ENCODE measurements at regions not wholly inside any gene's neighbourhood (a gene's known extent, or its start where the extent isn't known, plus 50 kb on each side); places are given as distances from the start of the nearest gene placed in this dataset.

DNA sequence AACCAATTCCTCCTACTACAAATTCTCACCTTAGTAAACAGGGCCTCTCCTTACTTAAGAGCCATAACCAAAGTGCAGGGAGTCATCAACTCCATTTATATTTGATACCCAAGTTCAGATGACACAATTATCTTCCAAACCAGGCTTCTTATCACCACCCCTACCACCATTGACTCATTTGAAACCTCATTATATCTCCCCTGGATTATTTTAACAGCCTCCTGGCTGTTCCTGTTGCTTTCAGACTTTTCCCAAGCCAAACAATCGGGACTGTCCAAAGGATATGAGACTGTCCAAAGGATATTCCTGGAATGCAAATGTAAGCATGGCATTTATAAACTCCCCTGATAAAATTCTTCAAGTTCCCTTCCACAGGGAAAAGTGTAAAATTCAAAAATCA lies 394.3 kb downstream of the MAFB start:
- TF ChIP-seq, protein P1, sequence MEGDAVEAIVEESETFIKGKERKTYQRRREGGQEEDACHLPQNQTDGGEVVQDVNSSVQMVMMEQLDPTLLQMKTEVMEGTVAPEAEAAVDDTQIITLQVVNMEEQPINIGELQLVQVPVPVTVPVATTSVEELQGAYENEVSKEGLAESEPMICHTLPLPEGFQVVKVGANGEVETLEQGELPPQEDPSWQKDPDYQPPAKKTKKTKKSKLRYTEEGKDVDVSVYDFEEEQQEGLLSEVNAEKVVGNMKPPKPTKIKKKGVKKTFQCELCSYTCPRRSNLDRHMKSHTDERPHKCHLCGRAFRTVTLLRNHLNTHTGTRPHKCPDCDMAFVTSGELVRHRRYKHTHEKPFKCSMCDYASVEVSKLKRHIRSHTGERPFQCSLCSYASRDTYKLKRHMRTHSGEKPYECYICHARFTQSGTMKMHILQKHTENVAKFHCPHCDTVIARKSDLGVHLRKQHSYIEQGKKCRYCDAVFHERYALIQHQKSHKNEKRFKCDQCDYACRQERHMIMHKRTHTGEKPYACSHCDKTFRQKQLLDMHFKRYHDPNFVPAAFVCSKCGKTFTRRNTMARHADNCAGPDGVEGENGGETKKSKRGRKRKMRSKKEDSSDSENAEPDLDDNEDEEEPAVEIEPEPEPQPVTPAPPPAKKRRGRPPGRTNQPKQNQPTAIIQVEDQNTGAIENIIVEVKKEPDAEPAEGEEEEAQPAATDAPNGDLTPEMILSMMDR (IDR thresholded peaks at IDR 0.05; ENCODE audit: extremely low read depth in 1 of 2, insufficient read depth in 1 of 2, low read depth in 1 of 2, low read length in 2 of 2) = no peak
- no peak for TF ChIP-seq MYC (IDR thresholded peaks at IDR 0.05; ENCODE audit: low read depth, low read length)
- TF ChIP-seq EZH2 (IDR thresholded peaks at IDR 0.05; ENCODE audit: borderline replicate concordance, low read depth, low read length, severe bottlenecking) = no peak
- TF ChIP-seq JUN (IDR thresholded peaks at IDR 0.05; ENCODE audit: borderline replicate concordance, insufficient read depth, insufficient read length, low read depth) = peak; percentile 87
- TF ChIP-seq POLR2AphosphoS5 (IDR thresholded peaks at IDR 0.05; ENCODE audit: insufficient read depth, low read depth, low read length) = peak; percentile 97
- peak; percentile 71 for TF ChIP-seq POLR2A (IDR thresholded peaks at IDR 0.05; ENCODE audit: low read depth, low read length)
- TF ChIP-seq, protein P2, sequence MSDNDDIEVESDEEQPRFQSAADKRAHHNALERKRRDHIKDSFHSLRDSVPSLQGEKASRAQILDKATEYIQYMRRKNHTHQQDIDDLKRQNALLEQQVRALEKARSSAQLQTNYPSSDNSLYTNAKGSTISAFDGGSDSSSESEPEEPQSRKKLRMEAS (IDR thresholded peaks at IDR 0.05; ENCODE audit: insufficient read depth, insufficient read length) = no peak
- peak; percentile 99 for TF ChIP-seq GATA2 (IDR thresholded peaks at IDR 0.05; ENCODE audit: insufficient read depth, insufficient read length, low read depth, low read length)
